ENCODE measurements at regions not wholly inside any gene's neighbourhood (a gene's known extent, or its start where the extent isn't known, plus 50 kb on each side); places are given as distances from the start of the nearest gene placed in this dataset.

DNA sequence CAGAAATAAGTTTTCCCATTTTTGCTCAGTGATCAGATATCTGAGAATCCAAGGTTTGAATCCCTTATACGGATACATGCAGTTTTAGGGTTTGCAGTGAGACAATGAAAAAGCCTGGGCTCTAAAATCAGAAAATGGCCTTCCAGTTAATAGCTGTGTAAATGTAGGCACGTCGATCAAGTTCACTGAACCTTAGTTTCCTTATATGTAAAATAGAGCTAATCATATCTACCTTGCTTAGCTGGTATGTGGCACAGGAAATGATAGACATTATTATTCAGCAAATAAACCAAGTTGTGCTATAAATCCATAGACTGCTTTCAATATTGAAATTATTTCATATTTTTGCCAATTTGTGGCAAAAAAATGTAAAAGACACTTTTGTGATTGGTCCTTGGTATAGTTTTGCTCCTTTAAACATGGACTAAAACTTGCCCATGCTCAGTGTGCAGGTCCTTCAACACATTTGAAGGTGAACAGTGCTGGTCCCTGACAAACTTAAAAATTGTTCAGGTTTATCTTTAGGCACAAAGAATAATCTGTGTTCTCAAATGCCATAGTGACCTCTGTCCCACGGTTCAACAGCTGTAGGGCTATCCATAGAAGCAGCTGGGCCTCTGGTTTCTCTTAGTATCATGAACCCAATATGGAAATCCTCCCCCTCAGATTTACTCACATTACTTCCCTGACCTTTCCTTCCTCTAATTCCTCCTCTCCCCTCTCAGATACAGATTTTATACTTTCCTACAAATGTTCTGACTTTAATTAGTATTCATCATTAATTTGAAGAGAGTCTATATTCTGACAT, 51.0 kb downstream of the CCDC54 start:
- DNase-seq (ENCODE audit: low read depth), result no peak

DNA sequence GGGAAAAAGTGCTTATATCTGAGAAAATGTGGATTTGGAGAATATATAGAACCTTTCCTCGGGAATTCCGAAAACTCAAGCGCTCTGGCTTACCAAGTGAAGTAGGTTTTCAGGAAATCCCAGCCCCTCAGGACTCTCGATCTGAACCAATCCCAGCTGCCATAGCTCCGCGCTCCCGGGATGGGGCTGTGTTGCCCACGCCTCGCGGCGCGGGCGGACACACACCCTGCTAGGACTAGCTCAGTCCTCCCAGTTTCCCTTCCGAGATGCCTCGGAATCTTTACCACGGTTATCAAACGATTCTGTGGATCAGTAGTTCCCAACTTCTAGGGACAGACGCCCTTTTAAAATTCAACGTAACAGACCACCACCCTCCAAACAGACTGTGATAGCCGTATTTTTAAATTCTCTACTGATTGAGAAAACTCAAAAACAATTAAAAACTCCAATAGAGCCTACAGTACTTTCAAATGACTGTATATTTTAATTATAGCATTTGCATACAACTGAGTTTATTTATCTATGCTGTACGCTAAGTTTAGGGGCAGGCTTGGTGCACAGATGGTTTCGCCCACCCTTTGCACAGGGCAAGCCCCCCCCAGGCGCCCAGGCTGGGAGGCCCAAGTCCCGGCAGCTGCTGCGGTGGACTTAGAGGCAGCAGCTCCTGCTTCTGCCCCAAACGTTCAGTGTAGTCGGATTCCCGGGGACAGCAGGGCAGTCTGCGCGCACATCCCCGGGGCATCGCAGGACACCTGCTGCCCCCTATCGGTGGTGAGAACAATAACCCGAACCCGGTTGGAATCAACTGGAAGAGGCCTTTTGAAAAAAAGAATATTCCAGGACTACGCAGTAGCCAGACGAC, 52.3 kb downstream of the CCDC54 start:
- DNase-seq (ENCODE audit: low read depth), result peak; percentile 32

DNA sequence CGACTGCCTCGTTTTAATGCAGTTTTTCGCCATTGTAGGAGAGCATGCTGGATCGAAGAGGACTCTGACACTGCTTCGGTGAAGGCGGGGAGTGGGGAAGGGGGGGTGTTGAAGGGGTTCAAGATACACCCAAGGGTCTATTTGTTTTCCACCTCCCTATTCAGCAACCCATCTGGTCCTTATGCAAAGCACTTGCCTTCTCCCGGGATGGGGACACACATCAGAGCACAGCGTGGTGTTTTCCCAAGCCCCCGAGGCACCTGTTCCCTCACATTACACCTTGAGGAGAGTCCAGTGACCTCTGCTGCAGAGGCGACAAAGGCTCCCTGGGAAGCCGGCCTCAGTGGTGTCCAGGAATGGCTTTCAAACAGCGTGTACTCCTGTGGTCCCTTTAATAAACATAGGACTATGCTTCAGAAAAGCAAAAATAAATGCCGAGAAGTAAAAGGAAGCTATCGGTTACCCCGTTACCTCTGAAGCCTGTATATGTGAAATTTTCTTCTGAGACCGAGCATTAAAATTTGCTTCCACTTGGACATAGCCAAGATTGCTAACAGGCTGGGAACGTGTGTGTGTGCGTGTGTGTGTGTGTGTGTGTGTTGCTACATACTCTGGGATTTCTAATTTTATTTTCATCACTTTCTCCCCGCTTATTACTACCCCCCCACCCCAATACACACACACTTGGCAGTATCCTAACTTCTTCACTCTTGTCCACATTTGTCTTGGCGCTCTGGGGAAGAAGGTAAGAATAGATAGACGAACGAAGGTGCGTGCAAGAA, 53.2 kb downstream of the CCDC54 start:
- DNase-seq (ENCODE audit: low read depth), result no peak

DNA sequence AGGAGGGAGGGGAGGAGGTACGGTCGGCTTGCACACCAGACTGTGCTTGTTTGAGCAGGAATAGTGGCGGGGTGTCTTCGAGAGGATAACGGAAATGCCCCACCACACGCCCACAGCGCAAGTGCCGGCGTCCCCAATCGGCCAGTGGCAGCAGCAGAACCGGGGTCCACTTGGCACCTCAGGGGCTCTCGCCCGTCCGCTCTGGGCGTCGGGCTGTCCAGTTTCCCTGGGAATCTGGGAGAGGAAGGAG, 53.7 kb downstream of the CCDC54 start:
- DNase-seq (ENCODE audit: low read depth), result no peak

DNA sequence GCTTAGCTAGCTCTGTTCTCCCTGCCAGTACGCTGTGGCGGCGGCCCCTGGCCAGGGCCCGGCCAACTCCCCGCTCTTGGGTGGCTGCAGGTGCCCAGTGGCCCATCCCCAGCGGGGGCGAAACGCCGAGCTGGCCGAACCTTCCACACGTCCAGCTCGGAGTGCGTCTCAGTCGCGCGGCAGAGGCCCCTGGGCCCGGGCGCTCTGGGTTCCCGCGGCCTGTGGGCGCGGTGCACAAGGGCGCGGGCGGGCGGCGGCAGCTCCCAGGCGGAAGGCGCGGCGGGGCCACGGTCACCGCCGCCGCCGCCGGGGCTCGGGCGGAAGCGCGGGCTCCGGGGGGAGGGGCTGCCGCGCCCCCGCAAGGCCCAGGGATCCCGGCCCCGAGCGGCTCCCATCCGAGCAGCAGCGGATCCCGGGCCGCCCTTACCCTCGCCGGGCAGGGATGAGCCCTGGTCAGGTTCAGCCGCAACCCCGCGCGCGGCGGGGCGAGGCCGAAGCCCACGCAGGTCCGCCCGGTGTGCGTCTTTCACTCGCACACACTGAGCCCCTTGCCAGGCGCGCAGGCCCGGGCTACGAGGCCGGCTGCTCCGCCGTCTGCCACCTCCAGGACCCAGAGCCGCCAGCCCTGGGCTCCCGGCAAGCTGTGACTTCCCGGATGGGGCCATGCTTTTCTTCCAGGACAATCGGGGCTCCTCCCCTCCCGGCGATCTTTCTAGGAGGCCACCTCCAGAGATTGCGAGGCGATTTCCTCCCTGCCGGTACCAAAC, 54.2 kb downstream of the CCDC54 start:
- DNase-seq (ENCODE audit: low read depth), result no peak

DNA sequence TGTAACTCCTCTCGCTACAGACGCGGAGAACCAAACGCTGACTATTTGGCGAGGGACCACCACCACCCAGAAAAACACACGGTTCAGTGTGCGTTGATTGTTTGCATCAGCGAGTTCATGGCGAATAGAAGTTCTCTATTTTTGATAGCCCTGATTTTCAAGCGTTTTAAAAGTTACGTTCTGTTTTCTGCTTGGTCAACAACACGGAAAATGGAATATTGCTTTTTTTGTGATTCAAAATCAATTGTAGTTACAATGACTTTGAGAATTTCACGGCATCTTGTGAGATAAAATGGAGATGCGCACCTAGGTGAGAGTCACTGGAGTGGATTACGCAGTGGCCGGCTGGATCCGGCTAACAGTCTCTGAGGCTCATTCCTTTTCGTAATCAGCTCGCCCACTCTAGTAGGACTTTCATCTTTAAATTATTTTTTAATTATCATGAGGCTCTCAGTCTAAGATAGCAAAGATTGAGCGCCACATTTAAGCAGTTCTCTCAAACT, 54.8 kb downstream of the CCDC54 start:
- no peak for DNase-seq (ENCODE audit: low read depth)

DNA sequence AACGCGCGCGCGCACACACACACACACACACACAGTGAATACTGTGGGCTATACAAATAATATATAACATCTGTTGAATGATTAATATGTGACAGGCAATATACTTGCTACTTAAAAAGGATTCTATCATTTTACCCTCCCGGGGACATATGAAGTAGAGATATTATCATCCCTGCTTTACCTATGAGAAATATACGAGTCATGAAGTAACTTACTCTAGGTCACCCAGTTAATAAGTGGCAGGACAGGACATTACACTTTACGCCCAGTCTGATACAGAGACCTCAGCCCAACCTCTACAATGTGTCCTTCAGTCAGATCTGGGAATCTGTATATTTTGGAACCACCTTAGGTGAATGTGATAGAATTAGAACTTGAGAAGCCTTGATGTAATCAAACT, 55.4 kb downstream of the CCDC54 start:
- no peak for DNase-seq (ENCODE audit: low read depth)

DNA sequence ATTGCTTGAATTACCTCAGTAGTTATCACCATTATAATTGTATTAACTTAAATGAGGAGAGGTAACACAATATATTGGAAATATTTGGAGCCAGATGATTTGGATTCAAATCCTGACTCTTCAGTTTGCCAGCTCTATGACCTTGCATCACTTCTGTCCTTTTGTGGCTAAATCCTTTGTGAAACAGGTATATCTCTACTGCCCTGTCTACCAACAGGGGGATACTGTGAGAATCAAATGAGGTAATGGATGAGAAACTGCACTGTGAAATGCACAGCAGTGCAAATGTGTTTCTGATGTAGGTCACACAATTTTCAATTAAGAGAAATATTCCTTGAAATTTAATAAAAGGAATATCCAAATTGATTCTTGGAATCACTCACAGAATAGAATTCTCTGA, 58.8 kb downstream of the CCDC54 start:
- DNase-seq (ENCODE audit: low read depth), result no peak

DNA sequence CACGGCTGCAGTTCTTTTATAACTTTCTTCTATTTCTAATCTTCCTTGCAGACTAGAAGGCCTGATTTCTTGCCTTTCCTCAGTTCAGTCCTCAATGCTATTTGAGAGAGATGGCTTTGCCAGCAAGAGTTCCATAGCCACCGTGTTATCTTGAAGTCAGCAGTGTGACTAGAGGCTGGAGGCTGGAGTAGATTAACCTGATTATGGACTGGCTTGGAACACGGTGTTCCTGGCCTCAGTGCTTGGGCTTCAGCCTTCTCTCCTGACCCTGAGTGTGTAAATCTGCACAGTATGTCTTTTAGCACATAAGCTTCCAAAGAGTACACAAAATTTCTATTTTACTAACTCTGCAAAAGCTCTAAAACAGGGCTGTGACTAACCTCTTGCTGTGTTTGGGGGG, 61.4 kb downstream of the CCDC54 start:
- DNase-seq (ENCODE audit: low read depth), result no peak

DNA sequence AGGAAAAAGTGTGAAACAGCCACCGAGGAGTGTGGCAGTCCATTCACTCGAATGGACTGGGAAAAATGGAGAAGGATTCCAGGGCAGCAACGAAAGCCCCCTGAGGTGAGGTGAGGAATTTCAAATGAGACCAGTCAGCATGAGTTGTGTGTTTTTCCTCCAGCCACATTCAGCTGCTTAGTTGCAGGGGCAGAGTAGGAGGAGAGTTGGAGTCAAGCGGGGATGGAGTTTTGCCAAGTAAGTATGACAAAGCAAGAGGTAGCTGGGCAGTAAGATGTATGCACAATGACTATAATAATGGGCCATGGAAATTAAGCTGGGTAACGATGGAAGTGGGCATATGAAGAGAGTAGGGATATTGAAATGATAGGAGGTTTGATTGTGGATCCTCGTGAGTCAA, 64.4 kb downstream of the CCDC54 start:
- no peak for DNase-seq (ENCODE audit: low read depth)

DNA sequence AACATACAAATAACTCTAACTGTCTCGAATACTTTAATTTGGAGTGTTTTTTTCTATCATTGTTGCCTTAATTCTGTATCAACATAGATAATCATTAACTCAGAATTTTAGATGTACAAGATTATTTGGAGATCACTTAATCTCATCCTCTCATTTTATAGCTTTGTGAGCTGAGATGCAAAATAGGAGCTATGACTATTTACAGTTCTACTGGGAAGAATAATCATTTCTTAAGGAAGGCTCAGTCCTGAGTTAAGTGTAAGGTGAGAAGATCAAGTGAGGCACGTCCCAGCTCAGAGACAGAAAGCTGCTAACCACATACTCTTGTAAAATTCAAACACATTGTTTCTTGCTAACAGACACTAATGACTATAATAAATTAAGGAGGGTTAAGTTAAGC, 66.2 kb downstream of the CCDC54 start:
- DNase-seq (ENCODE audit: low read depth), result no peak

DNA sequence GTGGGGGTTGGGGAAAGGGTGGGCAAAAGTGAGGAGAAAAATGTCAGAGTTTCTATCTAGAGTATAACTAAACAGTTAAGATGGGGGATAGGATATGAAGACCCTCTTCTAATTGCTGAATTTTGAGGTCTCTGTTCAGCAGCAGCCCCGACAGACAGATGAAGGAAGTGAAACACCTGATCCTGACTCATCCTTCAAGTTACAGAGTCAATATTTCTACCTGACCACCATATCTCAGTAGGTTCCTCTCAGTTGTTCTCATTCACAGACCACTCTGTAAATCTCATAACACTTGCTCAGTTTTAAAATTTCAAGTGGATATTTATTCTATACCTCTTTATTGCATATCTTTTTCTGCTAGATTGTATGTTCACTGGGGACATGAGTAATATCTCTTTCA, 69.5 kb downstream of the CCDC54 start:
- no peak for DNase-seq (ENCODE audit: low read depth)

DNA sequence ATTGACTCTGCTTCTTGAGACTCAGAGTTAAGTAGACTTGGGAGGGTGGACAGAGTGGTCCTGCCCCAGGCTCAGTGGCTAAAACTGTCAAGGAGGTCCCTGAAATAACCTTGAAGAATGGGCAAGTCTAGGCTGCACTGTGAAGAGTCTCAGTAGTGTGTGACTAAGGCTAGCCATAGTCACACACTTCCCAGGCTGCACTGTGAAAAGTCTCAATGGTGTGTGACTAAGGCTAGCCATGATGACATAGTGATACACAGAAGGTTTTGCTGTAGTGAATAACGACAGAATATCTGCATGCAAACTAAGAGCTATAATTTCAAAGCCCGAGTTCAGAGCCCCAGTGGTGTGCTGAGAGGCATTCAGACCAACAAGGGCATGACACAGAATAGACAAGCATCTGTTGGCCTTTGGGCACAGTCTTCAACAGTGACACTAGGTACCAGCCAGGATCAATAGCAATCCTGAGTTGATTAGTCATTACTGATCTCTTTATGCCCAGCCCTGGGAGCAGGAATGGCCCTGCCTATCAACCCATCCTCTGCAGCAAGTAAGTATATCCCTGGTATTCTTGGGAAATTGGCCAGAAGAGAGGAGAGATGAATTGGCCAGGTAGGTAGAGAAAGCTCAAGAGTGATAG, 72.4 kb upstream of the BBX start:
- no peak for DNase-seq (ENCODE audit: low read depth)

DNA sequence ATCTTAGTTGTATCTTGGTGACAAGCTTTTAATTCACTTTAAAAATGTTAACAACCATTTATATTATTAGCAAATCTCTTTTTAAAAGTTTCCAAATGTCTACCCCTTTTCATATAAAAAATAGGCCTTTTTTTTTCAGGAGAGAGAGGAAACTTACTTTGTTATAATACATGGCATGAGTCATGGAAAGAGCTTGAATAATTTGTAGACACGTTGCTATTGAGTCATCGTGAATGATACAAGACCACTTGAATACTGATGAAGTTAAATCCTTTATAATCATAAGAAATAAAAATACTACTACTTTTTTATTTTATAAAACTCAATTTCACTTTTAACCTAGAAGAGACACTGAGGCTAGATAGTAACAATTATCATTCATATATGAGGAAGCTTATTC, 70.3 kb upstream of the BBX start:
- no peak for DNase-seq (ENCODE audit: low read depth)

DNA sequence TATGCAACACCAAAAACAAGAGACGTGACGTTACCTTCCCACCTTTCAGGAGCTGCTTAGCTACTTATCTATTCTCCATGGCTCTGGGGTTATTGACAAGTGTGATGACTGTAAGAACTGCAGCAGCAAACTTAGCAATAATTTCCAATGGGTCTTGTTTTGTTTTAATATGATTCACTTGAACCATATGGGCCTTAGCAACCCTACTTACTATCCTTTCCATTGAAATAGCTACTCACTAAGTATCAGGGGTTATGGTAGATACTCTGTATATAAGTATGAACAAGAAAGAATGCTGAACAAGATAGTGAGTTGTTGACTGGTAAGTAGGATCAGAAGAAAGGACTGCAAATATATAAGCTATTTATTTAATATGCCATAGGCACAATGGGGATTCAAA, 69.3 kb upstream of the BBX start:
- DNase-seq (ENCODE audit: low read depth), result no peak

DNA sequence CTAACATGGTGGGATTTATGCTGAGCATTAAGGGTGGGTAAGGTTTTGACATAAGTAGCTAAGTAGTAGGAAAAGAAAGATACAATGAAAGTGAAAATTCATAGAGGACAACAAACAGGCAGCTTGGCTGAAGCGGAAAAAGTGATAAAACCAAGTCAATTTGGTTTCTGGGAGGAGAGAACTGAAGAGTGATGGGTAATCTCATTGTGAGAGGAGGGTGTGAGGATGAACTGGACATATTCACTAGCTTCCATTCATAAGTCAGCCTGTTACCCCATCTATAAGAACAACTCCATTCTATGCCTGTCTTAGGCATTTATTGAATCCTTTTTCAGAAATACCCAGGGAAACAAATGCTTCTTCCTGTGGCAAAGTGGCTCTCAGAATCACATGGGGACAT, 67.1 kb upstream of the BBX start:
- no peak for DNase-seq (ENCODE audit: low read depth)

DNA sequence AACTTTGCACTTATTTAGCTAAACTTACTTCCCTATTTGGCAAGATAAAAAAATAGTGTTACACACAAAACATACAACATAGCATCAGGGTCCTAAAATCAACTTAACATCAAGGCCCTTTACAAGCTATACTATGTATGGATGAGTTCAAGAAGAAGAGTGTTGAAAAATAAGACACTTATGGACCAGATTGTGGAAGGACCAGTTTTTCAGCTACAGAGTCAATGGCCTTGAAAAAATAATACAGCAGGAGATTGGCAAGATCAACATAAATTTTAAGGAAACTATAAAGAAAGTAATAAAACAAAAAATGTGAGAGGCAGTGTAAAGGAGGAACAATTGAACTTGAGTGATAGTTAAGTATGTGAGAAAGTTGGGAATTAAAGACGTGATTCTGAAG, 66.3 kb upstream of the BBX start:
- no peak for DNase-seq (ENCODE audit: low read depth)

DNA sequence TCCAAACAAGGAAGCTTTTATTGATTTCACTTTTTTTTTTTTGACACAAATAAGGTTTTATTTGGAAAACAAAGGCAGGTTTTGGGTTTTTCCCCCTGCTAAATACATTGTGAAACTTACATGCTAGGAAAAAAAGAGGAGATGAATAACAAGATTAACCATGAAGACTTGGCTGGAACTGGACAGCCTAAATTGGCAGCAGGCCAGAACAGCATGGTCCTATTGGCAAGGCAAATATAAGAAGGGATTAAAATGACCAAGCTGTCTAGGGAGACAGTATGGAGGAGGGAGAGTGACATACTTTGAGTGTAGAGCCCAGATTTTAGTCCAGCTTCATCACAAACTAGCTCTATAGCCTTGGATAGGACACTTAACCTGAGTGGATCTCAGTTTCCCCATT, 63.9 kb upstream of the BBX start:
- DNase-seq (ENCODE audit: low read depth), result no peak

DNA sequence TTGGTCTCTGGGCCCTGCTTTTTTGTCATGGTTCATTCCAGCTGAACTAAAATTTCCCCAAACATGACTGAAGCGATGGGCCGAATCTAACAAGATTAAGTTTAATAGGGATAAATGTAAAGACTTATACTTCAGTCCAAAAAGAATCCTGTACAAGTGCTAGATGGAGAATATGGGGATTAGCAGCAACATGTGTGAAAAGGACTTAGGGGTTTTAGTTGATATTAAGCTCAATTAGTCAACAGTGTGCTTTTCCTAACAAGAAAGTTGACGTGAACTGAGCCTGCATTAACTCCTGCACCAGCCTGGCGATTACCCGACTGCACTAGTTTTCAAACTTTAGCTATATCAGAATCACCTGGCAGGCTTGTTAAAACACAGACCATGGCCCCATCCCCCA, 61.0 kb upstream of the BBX start:
- no peak for DNase-seq (ENCODE audit: low read depth)

DNA sequence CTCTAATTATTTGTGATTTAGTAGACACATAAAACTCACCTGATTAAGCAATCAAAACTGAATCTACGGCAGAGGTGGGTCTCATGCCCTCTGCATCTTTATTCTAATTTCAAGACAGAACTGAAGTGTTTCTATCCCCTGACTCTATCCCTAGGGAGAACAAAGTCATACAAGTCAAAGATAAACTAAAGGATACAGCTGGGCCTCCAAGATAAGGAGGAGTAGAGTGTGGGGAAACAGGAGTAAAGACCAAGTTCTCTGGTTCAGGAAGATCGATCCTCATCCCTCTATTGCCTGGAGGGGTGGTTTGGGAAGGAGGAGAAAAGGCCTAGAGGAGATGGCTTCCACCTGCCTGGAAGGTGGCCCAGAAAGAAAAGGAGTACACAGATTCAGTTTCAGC, 58.7 kb upstream of the BBX start:
- DNase-seq (ENCODE audit: low read depth), result no peak

DNA sequence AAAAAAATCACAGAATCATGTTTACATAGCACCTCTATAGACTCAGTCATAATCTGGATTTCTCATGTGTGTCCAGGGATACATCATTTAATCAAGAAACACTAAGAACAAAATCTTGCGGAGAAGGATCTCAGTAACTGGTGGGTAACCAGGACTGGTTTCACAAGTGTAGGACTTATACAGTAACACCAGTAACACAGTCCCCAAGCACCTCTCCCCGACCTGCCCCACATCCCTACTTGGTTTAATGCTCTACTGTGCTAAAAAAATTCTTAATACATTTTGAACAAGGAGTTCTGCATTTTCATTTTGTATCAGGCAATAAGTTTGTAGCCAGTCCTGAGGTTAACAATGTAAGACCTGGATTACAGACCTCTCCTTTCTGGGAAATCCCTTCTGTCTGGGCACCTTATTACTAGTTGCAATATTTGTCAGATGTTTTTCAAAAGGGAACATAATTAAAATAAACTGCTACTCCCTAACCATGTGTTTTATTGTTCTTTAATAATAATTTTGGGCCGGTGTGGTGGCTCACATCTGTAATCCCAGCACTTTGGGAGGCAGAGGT, 57.6 kb upstream of the BBX start:
- DNase-seq (ENCODE audit: low read depth), result no peak

All from T follicular helper cell (primary cell).